Right kidney (tissue), 1 donor: ENCODE measurements at regions not wholly inside any gene's neighbourhood (a gene's known extent, or its start where the extent isn't known, plus 50 kb on each side); places are given as distances from the start of the nearest gene placed in this dataset.
"Not testable (repeated sequence)": the region's sequence is repeated elsewhere in the genome, so short reads cannot be mapped to it uniquely, and the experiment has no call there.

ENCODE experiments used
- DNase-seq: peaks from one replicate; pipeline ENCODE4 v3.0.0-alpha.2; 2016

DNA sequence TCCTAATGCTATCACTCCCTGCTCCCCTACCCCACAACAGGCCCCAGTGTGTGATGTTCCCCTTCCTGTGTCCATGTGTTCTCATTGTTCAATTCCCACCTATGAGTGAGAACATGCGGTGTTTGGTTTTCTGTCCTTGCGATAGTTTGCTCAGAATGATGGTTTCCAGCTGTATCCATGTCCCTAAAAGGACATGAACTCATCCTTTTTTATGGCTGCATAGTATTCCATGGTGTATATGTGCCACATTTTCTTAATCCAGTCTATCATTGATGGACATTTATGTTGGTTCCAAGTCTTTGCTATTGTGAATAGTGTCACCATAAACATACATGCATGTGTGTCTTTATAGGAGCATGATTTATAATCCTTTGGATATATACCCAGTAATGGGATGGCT, 80.4 kb upstream of the B3GAT1 start:
- DNase-seq = not testable (repeated sequence)

DNA sequence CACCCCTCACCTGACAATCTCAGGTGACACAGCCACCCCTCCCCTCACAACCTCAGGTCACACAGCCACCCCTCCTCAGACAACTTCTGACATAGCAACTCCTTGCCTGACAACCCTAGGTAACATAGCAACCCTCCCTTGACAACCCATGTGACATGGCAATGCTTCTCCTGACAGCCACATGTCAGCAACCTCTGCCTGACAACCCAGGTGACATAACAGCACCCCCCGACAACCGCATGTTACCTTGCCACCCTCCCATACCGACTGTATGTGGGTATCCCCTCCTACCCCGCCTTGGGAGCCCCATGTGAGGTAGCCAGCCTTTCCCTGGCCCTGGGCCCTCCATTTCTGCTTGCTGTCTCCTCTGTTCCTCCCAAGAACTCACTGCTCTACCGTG, 77.7 kb upstream of the B3GAT1 start:
- DNase-seq = no peak

DNA sequence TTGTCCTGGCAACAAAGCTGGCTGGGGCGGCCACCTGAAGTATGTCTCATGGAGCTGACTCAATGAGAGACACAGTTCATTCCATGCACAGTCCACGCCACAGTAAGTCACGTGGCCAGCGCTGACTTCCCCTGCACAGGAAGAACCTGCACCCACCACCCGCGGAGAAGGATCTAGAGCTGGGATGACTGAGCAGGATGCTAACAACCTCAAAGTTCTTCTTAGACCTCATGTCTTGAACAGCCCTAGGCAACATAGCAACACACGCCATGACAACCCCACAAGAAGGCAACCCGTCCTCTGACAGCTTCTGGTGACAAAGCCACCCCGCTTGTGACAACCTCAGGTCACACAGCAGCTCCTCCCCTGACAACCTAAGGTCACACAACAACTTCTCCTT, 76.9 kb upstream of the B3GAT1 start:
- DNase-seq = no peak

DNA sequence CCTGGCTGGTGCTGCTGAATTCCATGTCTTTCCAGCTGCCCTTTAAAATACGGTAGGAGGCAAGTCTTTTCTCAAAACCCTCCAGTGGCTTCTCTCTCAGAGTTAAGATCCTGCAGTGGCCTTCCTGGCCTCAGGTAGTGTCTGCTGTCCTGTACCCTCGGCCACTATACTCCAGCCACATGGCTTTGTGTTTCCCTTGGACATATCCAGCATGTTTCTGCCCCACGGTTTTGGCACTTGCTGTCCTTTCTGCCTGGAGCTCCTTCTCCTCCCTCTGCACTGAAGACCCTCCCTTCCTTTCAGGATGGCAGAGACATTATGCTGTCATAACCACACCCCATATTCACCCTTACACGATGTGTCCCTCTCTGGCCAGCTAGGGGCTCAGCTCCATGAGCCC, 76.5 kb upstream of the B3GAT1 start:
- no peak for DNase-seq

DNA sequence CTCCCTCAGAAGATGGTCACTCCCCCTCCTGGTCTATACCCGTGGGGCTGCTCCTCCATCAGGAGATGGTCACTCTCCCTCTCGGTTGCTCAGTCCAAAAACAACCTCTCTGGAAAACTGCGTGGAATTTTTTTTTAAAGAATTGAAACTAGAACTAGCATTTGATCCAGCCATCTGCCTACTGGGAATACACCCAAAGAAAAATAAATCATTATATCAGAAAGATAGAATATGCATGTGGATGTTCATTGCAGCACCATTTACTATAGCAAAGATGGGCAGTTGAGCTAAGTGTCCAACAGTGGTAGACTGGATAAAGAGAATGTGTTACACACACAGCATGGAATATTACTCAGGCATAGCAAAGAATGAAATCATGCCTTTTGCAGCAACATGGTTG, 75.7 kb upstream of the B3GAT1 start:
- DNase-seq = no peak

DNA sequence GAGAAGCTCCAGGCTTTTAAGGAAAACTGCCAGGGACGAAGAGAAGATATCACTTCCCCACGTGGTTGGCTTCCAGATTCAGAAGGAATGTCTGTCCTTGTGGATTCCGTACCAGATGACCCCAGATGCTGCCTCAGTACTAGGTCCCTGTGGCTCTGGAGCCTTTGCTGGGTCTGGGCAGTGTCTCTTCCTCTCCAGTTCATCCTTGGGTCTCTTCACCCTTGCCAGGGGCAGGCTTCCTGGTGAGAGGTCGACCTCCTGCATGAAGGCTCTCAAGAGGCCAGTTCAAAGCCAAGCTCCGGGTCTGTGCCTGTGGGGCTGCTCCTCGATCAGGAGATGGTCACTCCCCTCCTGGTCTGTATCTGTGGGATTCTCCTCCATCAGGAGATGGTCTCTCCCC, 74.7 kb upstream of the B3GAT1 start:
- no peak for DNase-seq

DNA sequence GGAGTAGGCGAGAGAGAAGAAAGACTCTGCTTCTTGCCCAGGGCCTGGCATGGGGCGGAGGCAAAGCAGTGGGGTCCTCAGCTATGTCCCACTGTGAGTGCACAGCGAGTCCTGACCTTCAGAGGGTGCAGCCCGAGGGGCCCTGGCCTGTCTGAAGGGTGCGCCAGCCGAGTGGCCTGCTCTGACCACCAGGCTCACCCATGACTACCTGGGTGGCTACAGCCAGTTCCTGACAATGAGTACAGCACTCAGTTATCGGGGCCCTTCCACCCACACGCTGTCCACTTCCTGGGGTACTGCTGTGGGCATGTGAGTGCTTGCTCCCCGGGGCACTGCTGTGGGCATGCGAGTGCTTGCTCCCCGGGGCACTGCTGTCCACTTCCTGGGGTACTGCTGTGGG, 74.1 kb upstream of the B3GAT1 start:
- no peak for DNase-seq

DNA sequence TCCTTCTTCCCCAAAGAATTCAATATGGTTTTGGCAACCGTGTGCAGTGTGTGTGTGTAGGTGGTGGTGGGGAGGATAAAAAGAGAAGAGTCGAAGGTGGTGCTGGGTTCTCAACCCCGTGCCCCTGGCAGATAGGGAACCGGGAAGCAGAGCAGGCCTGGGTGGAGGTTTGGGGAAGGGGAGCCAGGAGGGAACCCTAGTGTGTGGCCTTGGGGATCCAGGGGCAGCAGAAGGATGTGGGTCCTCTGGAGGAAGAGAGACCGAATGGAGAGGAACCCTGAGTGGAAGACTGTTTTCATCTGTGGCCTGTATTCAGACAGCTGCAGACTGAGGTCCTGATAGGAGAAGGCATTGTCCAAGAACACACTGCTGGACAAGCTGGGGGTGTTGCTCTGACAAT, 73.3 kb upstream of the B3GAT1 start:
- DNase-seq = no peak

DNA sequence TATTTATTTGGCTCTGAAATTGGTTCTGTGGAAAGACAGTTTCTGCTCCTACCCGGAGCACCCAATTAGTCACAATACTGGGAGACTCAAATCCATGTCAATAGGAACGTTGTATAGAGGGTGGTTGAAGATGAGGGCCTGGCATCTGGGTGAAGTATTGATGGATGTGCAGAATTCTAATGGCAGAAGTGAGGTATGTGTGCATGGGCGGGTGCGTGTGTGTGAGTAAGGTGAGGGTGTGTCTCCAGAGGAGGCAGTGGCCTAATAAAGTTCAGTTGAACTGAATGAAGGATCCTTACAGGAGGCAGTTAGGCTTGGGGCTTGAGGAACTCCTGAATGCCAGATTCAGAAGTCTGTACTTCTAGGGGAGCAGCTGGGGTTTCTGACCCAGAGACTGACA, 71.8 kb upstream of the B3GAT1 start:
- no peak for DNase-seq

DNA sequence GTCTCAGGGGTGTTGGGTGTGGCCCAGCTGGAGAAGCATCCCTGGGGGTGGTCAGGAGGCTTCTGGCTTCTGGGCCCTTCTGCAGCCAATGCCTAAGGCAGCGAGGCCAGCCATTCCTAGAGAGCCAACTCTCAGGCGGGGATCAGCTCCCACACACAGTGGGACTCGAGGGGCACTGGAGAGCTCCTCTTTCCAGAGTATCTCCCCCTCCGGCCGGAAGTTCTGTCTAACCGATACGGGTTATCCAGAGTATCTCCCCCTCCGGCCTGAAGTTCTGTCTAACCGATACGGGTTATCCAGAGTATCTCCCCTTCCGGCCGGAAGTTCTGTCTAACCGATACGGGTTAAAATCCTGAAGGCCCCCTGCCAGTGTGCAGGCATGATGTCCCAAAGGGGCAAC, 71.2 kb upstream of the B3GAT1 start:
- no peak for DNase-seq

DNA sequence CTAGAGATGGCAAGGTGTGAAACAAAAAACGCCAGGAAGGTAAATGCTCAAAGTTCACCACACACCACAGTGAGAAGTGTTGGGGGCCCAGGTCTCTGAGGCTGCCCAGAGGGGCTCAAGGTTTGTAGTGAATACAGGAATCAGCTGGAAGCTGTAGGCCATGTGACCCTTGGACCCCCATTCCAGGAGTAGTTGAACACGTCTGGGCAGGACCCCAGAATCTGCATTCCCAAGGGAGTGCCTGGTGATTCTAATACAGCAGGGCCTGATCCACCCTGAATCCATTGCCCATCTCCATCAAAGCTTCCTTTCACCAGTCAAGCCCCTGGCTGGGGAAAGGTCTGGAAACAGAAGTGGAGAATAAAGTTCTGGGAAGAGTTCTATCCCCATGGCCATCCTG, 70.8 kb upstream of the B3GAT1 start:
- DNase-seq = no peak

DNA sequence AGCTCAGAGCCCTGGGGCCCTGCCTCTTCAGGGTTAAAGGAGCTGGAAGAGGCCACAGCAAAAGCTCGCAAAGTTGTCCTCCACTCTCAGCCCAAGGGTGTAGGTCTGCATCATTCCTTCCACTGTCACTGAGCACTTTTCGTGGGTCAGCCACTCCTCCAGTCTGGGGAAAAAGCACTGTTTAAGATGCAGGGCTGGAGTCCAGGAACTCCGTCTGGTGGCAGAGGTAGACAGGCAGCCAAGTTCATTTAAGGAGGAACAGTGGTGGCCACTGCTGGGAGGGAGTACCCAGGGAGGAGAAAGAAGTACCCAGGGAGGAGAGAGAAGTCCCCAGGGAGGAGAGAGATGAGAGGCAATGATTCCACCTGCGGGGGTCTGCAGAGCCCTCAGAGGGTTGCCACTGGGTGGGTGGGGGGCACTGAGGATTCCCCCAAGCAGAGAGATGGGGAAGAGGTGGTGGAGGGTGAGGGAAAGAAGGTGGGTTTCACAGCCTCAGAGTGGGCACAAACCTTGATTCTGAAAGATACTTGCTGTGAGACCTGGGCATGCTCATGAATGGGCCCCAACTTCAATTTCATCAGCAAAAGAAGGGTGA, 70.0 kb upstream of the B3GAT1 start:
- no peak for DNase-seq

DNA sequence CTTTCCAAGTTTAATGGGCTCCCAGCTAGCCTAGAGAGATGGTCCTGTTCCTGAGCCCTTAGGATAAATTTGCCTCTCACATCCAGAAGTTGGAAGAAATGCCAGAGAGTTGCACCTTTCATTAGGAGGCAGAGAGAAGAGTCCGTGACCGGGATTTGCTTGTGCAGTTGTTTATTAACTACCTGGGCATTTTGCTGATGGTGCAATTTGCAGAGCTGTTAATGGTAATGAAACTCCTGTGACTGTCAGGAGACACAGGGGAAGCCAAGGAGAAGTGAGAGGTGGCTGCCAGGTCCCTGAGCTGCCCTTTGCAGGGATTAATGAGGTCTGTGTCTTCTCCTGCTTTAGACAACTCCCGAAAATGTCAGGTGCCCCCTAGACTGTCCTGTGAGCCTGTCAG, 69.1 kb upstream of the B3GAT1 start:
- no peak for DNase-seq

DNA sequence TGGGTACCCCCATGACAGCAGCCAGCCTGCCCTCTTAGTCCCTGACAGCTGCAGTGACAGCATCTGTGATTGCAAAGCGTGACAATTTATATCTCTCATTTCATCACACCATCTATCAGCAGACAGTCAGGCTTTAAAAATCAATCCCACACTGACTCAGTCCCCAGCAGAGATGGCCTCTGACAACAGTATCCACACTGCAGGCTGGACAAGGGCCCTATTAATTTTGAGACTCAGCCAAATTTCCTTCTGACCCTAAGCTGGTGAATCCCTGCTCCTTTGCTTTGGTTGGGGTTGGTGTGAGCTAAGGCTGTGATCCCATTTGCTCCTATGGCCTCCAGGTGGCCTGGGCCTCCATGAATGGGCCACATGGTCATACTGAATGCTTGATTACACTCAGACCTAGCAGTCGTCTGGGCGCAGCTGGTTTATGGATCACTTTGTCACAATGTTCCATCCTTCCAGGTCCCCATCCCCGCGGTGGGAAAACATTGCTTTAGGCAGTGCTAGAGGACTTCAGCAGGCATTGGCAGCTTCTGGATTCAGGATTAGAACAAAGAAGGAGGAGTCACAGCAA, 68.2 kb upstream of the B3GAT1 start:
- DNase-seq = no peak

DNA sequence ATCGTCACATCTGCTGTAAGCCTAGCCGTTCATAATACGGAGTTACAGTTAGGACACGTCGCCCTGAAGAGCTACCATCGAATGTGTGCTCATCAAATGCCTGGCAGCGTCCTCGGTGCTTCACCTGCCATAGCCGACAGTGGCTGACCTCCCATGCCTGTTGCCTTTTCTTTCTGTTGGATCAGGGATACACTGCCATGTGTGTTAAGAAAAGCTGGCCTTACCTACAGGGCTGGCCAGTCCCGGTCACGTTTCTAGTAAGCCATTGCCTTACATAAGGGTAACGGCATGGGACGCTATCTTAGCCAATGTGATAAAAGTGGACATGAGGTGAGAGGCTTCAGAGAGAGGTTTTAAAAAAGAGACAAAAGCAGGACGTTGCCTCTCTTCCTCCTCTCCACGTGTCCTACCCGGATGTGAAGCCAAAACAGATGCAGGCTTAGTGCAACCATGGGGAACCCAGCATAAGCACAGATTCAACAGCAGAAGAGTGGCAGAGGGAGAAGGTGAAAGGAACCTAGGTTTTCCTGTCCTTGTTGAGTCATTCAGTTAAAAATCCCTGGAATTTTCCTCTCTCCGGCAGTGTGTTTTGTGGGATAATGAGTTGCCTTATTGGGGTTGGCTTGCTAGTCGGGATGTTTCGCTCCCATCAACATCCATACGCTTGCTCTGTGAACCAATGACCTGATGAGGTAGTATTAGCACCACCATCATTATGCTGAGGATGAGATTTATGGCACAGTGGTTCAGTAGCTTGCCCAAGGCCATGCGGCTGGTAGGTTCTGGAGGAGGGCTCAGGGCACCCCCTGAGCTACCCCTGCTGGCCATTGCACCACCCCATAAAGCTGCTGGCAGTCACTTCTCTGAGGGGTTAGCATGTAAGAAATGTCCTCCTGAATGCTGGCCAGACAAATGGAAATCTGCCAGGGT, 67.4 kb upstream of the B3GAT1 start:
- no peak for DNase-seq

DNA sequence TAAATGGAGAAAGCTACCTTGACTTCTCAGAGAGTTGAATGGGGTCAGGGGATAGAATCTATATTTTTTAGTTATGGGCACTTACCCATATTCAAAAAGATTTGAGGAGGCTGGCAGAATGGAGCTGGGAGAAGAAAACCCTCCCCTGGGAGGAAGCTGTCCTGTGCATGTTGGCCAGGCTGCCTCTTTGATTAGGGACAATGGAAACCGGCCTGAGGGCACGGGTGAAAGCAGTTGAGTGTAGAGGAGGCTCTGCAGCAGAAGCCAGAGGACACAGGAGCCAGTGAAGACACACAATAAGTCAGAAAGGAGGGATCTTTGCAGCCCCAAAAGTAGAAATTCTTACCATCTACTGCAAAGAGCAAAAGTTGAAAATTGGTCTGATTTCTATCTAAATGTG, 66.6 kb upstream of the B3GAT1 start:
- no peak for DNase-seq

DNA sequence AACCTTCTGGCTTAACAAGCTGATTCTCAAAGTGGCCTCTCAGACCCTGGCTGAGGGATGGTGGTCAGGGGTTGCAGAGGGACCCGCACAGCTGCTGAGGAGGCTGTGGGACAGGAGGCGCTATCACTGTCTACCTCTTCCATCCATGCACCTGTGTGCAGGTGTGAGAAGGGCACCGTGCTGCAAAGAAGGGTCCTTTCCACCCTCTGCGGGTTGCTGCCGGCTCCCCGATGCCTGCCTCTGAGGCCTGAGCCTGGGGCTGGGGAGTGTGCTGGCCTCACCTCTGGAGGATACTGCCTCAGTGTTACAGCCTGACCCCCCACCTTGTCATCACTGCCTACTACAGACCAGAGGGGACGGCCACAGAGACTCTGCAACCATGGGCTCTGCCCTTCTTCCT, 66.1 kb upstream of the B3GAT1 start:
- no peak for DNase-seq

DNA sequence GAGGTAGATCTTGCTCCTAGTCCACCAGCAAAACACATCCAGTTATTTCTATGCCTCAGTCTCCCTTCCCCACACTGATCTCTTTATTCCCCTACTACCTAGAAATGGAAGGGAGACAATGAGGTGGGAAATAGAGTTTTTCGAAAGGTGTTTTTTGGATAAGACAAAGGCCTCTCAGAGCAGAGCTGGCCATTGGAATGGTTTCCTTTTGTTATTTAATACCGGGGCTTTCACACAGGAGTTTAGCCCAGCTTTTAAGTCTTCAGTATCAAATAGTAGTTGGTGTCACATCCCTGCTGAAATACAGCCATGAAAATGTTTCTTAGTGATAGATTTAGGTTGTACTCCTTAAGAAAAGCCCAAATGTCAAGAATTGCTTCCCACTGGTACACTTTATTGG, 65.4 kb upstream of the B3GAT1 start:
- DNase-seq = no peak

DNA sequence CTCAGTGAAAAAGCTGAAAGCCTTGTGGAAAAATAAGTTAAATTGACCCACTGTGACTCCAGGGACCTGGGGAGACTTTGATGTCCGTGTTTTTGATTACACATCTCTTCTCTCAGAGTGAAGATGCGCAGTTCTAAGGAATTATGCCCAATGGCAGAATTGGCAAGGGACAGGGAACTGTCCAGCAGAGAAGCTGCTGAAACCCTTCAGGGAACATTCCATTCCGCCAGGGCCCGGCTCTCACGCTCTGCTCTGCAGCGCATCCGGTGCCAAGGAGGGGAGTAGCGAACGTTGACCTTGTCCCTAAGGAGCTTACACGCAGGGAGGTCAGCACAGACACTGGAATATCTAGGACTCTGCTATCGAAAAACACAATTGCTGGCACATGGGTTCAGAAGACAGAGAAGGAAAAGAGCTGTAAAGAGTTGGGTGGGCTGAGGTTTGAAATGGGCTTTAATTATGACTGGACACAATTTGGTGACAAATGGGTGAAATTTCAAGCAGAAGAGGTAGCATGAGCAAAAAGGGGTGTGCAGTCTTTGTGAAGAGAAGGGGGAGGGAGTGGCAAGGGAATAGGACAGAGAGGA, 64.5 kb upstream of the B3GAT1 start:
- DNase-seq = peak; percentile 33

DNA sequence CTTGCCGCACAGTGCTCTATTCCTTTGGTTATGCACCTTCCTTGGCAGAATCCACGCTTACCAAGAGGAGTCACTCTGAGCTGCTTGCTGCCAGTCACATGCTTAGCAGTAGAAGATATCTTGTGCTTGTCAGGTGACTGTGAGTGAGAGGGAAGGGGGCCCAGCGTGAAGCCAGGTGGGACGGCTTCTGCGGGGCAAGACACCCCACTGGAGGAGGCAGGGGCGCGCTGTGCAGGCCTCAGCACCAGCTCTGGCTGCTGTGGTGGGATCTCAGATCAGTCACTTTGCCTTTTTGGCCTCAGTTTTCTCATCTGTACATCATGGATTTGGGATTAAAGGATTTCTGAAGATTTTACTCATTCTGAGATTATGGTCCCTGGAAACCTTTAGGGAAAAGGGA, 63.9 kb upstream of the B3GAT1 start:
- DNase-seq = no peak

DNA sequence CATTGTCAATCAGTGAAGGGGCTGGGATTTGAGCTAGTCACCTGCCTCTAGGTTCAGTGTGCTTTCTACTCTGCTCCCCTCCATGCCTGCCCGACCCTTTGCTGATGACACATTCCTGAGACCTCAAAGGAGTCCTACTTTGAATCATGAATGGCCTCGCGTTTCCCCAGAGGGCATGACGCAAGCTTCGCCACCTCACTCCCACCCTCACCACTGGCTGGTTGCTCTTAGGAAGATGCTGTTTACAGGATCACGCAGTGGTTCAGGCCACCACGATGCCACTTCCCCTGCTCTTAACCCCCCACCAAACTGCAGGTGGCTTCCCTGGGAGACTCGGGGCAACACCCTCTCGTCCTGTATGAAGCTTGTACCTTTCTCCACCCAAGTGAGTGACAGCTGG, 62.9 kb upstream of the B3GAT1 start:
- DNase-seq = no peak

DNA sequence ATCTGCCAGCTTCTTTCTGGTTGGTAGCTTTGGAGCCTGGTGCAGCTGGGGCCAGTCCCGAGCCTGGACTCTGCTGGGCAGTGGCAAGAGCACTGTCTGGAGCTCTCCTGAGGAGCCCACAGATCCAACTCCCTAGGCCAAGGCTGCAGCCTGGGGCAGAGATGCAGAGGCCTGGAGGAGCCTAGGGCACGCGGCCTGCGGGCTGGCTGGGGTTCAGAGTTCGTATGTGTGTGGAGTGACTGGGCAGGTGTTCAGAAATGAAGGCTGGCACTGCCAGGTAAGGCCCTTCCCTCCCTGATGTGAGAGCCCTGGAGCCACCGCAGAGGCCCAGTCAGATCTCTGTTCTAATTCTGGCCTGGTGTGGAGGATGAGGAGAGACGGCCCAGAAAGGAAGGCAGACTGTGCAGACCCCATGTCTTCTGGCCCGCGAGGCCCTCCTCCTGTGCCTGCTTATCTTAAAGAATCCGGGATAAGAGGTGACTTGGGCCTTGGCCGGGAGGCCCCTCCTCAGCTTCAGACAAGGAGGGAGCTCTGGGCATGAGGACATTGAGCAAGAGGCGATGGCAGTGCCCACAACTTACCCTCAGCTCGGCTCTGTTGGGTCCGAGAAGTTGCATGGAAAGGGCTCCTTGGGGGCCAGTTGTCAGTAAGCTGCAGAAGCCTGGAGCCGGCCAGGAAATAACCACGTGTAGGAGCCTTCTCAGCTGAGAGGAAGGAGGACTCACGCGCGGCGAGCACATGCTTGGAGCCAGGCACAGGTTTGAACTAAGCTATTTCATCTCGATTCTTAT, 62.2 kb upstream of the B3GAT1 start:
- DNase-seq = no peak
